ENCODE measurements at regions not wholly inside any gene's neighbourhood (a gene's known extent, or its start where the extent isn't known, plus 50 kb on each side); places are given as distances from the start of the nearest gene placed in this dataset.

DNA sequence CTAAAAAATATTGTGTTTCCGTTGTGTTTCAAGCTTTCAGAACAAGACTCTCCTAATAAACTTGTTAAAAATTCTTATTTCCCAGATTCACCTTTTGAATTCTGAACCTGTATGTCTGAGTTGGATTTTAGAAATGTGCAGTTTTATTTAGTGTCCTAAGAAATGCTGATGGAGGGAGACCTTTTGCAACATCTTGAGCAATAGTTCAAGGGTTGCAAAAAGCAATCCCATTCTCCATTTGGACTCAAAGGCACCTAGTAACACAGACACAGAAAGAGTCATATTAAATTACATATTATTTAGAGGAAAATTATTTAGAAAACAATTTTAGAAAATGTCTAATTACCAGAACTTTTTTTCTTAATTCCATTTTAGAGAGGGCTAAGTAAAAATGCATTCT is 448.5 kb downstream of the FRK start:
- CTCF ChIA-PET: no interaction called here
- Histone ChIP-seq H3K9me2 (ENCODE audit: insufficient read depth) (no peaks in the 10 kb centered on the region), H3K4me1 (ENCODE audit: control insufficient read depth in 1 of 2, insufficient read depth in 2 of 2, low read length in 2 of 2) (no peaks in the 10 kb centered on the region), H3K36me3 (ENCODE audit: control insufficient read depth in 1 of 2, insufficient read depth in 2 of 2, low read length in 2 of 2) (no peaks in the 10 kb centered on the region), H3K4me2 (ENCODE audit: low read length) (no peak overlapping the region), H4K20me1 (ENCODE audit: insufficient read depth) (no peaks in the 10 kb centered on the region), H3K4me3 (replicated peaks in 1 of 2; ENCODE audit: low read depth in 1 of 2, low read length in 2 of 2) (no peak overlapping the region), H3K9ac (ENCODE audit: low read length) (no peak overlapping the region), H3K79me2 (ENCODE audit: insufficient read depth, low read length) (no peaks in the 10 kb centered on the region), H3K27ac (ENCODE audit: low read depth, low read length) (no peak overlapping the region), H3K9me3 (ENCODE audit: control insufficient read depth in 1 of 2, insufficient read depth in 1 of 2, low read depth in 1 of 2, low read length in 2 of 2) (no peaks in the 10 kb centered on the region), H3K27me3 (ENCODE audit: insufficient read depth, low read length) (peaks cover 38% of the 10 kb centered on the region; the same call in 1 of the 2 replicates), H2AFZ (ENCODE audit: low read depth, low read length, poor library complexity, severe bottlenecking) (no peak overlapping the region)
- POLR2A ChIA-PET: no interaction called here
- ATAC-seq: no peak
- intact Hi-C loops (cut with micrococcal nuclease): no loop called here
- no peak for DNase-seq (ENCODE audit: low read depth, low spot score)
- TF ChIP-seq FOSL1 (IDR thresholded peaks at IDR 0.05; ENCODE audit: low read depth) (no peak), SRF (IDR thresholded peaks at IDR 0.05; ENCODE audit: low read depth) (no peak), RAD21 (IDR thresholded peaks at IDR 0.05; ENCODE audit: low read depth) (no peak)
- RAD21 ChIA-PET (ENCODE audit: low non-redundant PET in 1 of 2, low total read pairs in 2 of 2, uncharacterized antibody in 2 of 2, unreplicated experiment in 2 of 2): no interaction called here
- no TSS peak for BruUV-seq (replicated peaks)

DNA sequence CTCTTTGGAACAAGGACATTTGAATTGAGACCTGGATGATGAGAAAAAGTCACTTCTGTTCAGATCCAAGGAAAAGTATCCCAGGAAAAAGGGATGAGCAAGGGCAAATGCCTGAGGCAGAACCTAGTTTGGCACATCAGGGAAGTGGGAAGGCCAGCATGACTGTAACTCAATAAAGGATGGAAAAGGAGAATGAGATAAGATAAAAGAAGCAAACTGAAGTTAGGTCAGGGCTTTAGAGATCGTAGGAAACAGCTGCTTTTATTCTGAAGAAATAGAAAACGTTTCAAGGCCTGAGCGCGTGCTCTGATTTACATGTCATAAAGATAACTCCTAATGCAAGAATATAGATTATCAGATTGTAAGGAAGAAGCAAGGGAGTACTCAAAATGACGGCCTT is 450.0 kb downstream of the FRK start:
- peaks cover 31% of the 10 kb centered on the region; the same call in 1 of the 2 replicates for H3K27me3 ChIP-seq (ENCODE audit: insufficient read depth, low read length)
- ATAC-seq (no peak), DNase-seq (ENCODE audit: low read depth, low spot score) (no peak)
- H4K20me1 ChIP-seq (ENCODE audit: insufficient read depth): no peaks in the 10 kb centered on the region
- no TSS peak for BruUV-seq (replicated peaks)
- H3K9me3 ChIP-seq (ENCODE audit: control insufficient read depth in 1 of 2, insufficient read depth in 1 of 2, low read depth in 1 of 2, low read length in 2 of 2): no peaks in the 10 kb centered on the region
- TF ChIP-seq, protein P1, sequence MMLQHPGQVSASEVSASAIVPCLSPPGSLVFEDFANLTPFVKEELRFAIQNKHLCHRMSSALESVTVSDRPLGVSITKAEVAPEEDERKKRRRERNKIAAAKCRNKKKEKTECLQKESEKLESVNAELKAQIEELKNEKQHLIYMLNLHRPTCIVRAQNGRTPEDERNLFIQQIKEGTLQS (IDR thresholded peaks at IDR 0.05): no peak
- TF ChIP-seq RAD21 (IDR thresholded peaks at IDR 0.05; ENCODE audit: low read depth) (no peak), SIN3A (IDR thresholded peaks at IDR 0.05; ENCODE audit: low read depth) (no peak), EGR1 (IDR thresholded peaks at IDR 0.05; ENCODE audit: low read depth) (no peak), CEBPB (IDR thresholded peaks at IDR 0.05; ENCODE audit: low read depth) (no peak), MAX (IDR thresholded peaks at IDR 0.05) (no peak), POLR2AphosphoS5 (IDR thresholded peaks at IDR 0.05; ENCODE audit: low read depth, low read length) (no peak), SRF (IDR thresholded peaks at IDR 0.05; ENCODE audit: low read depth) (no peak), TCF7L2 (IDR thresholded peaks at IDR 0.05; ENCODE audit: borderline replicate concordance, extremely low read depth, insufficient read depth, insufficient read length) (no peak), ELF1 (IDR thresholded peaks at IDR 0.05; ENCODE audit: borderline replicate concordance, low read depth) (no peak), JUND (IDR thresholded peaks at IDR 0.05) (no peak), FOSL1 (IDR thresholded peaks at IDR 0.05; ENCODE audit: low read depth) (no peak), REST (IDR thresholded peaks at IDR 0.05; ENCODE audit: low read depth) (no peak), SP1 (IDR thresholded peaks at IDR 0.05; ENCODE audit: low read depth) (no peak), ZFX (IDR thresholded peaks at IDR 0.05) (no peak)
- no peak overlapping the region for H2AFZ ChIP-seq (ENCODE audit: low read depth, low read length, poor library complexity, severe bottlenecking)
- no peak overlapping the region for H3K9ac ChIP-seq (ENCODE audit: low read length)
- no peaks in the 10 kb centered on the region for H3K9me2 ChIP-seq (ENCODE audit: insufficient read depth)
- no peaks in the 10 kb centered on the region for H3K36me3 ChIP-seq (ENCODE audit: control insufficient read depth in 1 of 2, insufficient read depth in 2 of 2, low read length in 2 of 2)
- ChIA-PET RAD21 (ENCODE audit: low non-redundant PET in 1 of 2, low total read pairs in 2 of 2, uncharacterized antibody in 2 of 2, unreplicated experiment in 2 of 2) (no interaction called here), POLR2A (no interaction called here), CTCF (no interaction called here)
- H3K79me2 ChIP-seq (ENCODE audit: insufficient read depth, low read length): no peaks in the 10 kb centered on the region
- H3K4me3 ChIP-seq (replicated peaks in 1 of 2; ENCODE audit: low read depth in 1 of 2, low read length in 2 of 2): no peak overlapping the region
- H3K4me2 ChIP-seq (ENCODE audit: low read length): no peak overlapping the region
- no peak overlapping the region for H3K27ac ChIP-seq (ENCODE audit: low read depth, low read length)
- H3K4me1 ChIP-seq (ENCODE audit: control insufficient read depth in 1 of 2, insufficient read depth in 2 of 2, low read length in 2 of 2): no peaks in the 10 kb centered on the region
- intact Hi-C loops (cut with micrococcal nuclease): no loop called here
